ENCODE measurements at regions not wholly inside any gene's neighbourhood (a gene's known extent, or its start where the extent isn't known, plus 50 kb on each side); places are given as distances from the start of the nearest gene placed in this dataset.

DNA sequence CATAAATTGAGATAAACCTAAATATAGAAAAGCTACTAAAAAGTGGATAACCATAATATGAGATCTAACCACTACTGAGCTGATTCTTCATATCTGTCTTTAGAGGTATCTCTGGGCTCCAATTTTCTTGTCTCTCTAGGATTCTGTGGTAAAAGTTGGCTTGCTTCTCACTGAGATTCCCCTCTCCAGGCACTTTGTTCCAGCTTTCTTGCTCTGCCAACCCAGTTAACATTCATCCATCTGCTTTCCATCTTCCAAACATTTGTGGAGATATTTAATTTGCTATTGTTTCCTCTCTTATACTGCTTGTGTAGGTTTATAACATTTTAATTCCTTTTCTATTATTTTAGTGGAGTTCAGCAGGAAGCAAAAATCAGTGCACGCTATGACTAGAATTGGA, 97.6 kb upstream of the LMCD1 start:
- no peak overlapping the region for H3K4ac ChIP-seq (ENCODE audit: low read depth, low read length)
- DNase-seq (no peak), ATAC-seq (ENCODE audit: low read depth) (no peak)
- no peak overlapping the region for H3K27ac ChIP-seq (ENCODE audit: insufficient read depth, low read length)
- ChIA-PET CTCF (interaction anchor here (0.7 kb wide), 1 partner anchor 15 kb away, joined by 4 read pairs; no protein-coding TSS in a partner anchor), POLR2A (ENCODE audit: unreplicated experiment) (no interaction called here)
- no peak overlapping the region for H3K9ac ChIP-seq (ENCODE audit: low read depth, low read length)
- H2BK20ac ChIP-seq (ENCODE audit: low read depth, low read length) = no peak overlapping the region
- no peak overlapping the region for H2AFZ ChIP-seq (replicated peaks; ENCODE audit: low read length, poor library complexity)
- no peaks in the 10 kb centered on the region for H3K27me3 ChIP-seq (ENCODE audit: control insufficient read depth, insufficient read depth, low read length)
- no peak overlapping the region for H2BK15ac ChIP-seq (ENCODE audit: low read depth, low read length)
- no CpG with 5 or more reads among the region's 1 CpG for WGBS, 2 experiments (ENCODE audit: extremely low coverage in 2 of 2, insufficient read length in 1 of 2)
- no peak overlapping the region for H4K91ac ChIP-seq (ENCODE audit: insufficient read depth, low read depth, low read length)
- dilution Hi-C loops (cut with HindIII; ENCODE audit: low sequenced_read_pairs, unreplicated experiment) = no loop called here
- no peaks in the 10 kb centered on the region for H3K79me1 ChIP-seq (ENCODE audit: low read depth in 1 of 2, low read length in 2 of 2)
- H2AK5ac ChIP-seq (ENCODE audit: low read depth, low read length) = no peak overlapping the region
- no peak overlapping the region for H3K56ac ChIP-seq (ENCODE audit: extremely low read depth, insufficient read depth, low read length)
- intact Hi-C loops (cut with micrococcal nuclease) = no loop called here
- BruUV-seq (replicated peaks) = no TSS peak
- no peak overlapping the region for H3K14ac ChIP-seq (replicated peaks; ENCODE audit: low read depth, low read length)
- peaks cover 2% of the 10 kb centered on the region; the same call in 1 of the 2 replicates for H3K9me3 ChIP-seq (ENCODE audit: control insufficient read depth, insufficient read depth, low read length)
- no peaks in the 10 kb centered on the region for H3K4me1 ChIP-seq (ENCODE audit: control insufficient read depth, insufficient read depth, low read length)
- no peak overlapping the region for H2BK120ac ChIP-seq (ENCODE audit: low read depth, low read length)
- no peaks in the 10 kb centered on the region for H3K36me3 ChIP-seq (ENCODE audit: control insufficient read depth, insufficient read depth, low read length)
- in situ Hi-C loops (cut with MboI; ENCODE audit: low sequenced_read_pairs) = no loop called here
- H3K18ac ChIP-seq (ENCODE audit: low read depth, low read length) = no peak overlapping the region
- no peak overlapping the region for H2AK9ac ChIP-seq (replicated peaks; ENCODE audit: low read depth, low read length, poor library complexity)
- no peak overlapping the region for H3K4me3 ChIP-seq (ENCODE audit: insufficient read depth, low read depth, low read length)
- no peak overlapping the region for H3K23ac ChIP-seq (ENCODE audit: low read depth, low read length)
- no peak for TF ChIP-seq MAZ (IDR thresholded peaks at IDR 0.05; ENCODE audit: borderline replicate concordance, low read depth, low read length)
- TF ChIP-seq, protein P1, sequence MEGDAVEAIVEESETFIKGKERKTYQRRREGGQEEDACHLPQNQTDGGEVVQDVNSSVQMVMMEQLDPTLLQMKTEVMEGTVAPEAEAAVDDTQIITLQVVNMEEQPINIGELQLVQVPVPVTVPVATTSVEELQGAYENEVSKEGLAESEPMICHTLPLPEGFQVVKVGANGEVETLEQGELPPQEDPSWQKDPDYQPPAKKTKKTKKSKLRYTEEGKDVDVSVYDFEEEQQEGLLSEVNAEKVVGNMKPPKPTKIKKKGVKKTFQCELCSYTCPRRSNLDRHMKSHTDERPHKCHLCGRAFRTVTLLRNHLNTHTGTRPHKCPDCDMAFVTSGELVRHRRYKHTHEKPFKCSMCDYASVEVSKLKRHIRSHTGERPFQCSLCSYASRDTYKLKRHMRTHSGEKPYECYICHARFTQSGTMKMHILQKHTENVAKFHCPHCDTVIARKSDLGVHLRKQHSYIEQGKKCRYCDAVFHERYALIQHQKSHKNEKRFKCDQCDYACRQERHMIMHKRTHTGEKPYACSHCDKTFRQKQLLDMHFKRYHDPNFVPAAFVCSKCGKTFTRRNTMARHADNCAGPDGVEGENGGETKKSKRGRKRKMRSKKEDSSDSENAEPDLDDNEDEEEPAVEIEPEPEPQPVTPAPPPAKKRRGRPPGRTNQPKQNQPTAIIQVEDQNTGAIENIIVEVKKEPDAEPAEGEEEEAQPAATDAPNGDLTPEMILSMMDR (conservative IDR thresholded peaks at IDR 0.05; ENCODE audit: low read depth, low read length) = no peak
- TF ChIP-seq RFX5 (IDR thresholded peaks at IDR 0.05; ENCODE audit: low read depth, low read length) = no peak
- no peak for TF ChIP-seq CHD1 (IDR thresholded peaks at IDR 0.05; ENCODE audit: low read depth, low read length)
- no peak for TF ChIP-seq POLR2A (IDR thresholded peaks at IDR 0.05; ENCODE audit: low read depth, low read length)
- no peak for TF ChIP-seq MXI1 (IDR thresholded peaks at IDR 0.05; ENCODE audit: borderline replicate concordance, low read depth, low read length)
- TF ChIP-seq CEBPB (IDR thresholded peaks at IDR 0.05; ENCODE audit: low read depth, low read length) = no peak
- TF ChIP-seq SMC3 (IDR thresholded peaks at IDR 0.05; ENCODE audit: low read depth, low read length) = no peak
- no peak for TF ChIP-seq RCOR1 (IDR thresholded peaks at IDR 0.05; ENCODE audit: insufficient replicate concordance, low read length)
- TF ChIP-seq, protein P2, sequence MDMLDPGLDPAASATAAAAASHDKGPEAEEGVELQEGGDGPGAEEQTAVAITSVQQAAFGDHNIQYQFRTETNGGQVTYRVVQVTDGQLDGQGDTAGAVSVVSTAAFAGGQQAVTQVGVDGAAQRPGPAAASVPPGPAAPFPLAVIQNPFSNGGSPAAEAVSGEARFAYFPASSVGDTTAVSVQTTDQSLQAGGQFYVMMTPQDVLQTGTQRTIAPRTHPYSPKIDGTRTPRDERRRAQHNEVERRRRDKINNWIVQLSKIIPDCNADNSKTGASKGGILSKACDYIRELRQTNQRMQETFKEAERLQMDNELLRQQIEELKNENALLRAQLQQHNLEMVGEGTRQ (IDR thresholded peaks at IDR 0.05; ENCODE audit: low read depth, low read length) = no peak
- no peak for TF ChIP-seq MAFK (IDR thresholded peaks at IDR 0.05; ENCODE audit: low read depth, low read length)
- TF ChIP-seq NFE2L2 (IDR thresholded peaks at IDR 0.05; ENCODE audit: low read depth, low read length) = no peak
- no peak for TF ChIP-seq BHLHE40 (IDR thresholded peaks at IDR 0.05; ENCODE audit: low read depth, low read length)
- TF ChIP-seq FOS (IDR thresholded peaks at IDR 0.05; ENCODE audit: low read depth, low read length) = no peak
- H4K20me1 ChIP-seq (ENCODE audit: insufficient read depth, low read length) = no peaks in the 10 kb centered on the region
- H4K8ac ChIP-seq (ENCODE audit: low read depth in 2 of 2, low read length in 2 of 2) = no peak overlapping the region
- H2BK5ac ChIP-seq (ENCODE audit: low read depth, low read length, poor library complexity, severe bottlenecking) = no peak overlapping the region
- no peaks in the 10 kb centered on the region for H3K9me1 ChIP-seq (ENCODE audit: insufficient read depth, low read length)
- no peak overlapping the region for H4K5ac ChIP-seq (ENCODE audit: low read depth, low read length)
- no peak overlapping the region for H3K4me2 ChIP-seq (ENCODE audit: low read depth, low read length)

Data from IMR-90 (cell line).